ENCODE measurements at regions not wholly inside any gene's neighbourhood (a gene's known extent, or its start where the extent isn't known, plus 50 kb on each side); places are given as distances from the start of the nearest gene placed in this dataset.

- TF ChIP-seq FOXM1 (IDR thresholded peaks at IDR 0.05; ENCODE audit: low read depth) (no peak), USF2 (IDR thresholded peaks at IDR 0.05; ENCODE audit: borderline replicate concordance, low read depth, low read length) (no peak), MEF2A (IDR thresholded peaks at IDR 0.05; ENCODE audit: borderline replicate concordance, low read depth) (no peak), RFX5 (IDR thresholded peaks at IDR 0.05; ENCODE audit: low read length) (no peak), TAF1 (IDR thresholded peaks at IDR 0.05; ENCODE audit: borderline replicate concordance, low read depth, low read length) (no peak), POLR2AphosphoS5 (IDR thresholded peaks at IDR 0.05; ENCODE audit: low read depth, low read length) (no peak), RXRA (IDR thresholded peaks at IDR 0.05; ENCODE audit: borderline replicate concordance, low read depth) (no peak), EZH2phosphoT487 (IDR thresholded peaks at IDR 0.05; ENCODE audit: borderline replicate concordance, low read depth) (no peak), EP300 (IDR thresholded peaks at IDR 0.05; ENCODE audit: borderline replicate concordance in 1 of 2, low read depth in 1 of 2, low read length in 1 of 2) (no peak)
- TF ChIP-seq, protein P1, sequence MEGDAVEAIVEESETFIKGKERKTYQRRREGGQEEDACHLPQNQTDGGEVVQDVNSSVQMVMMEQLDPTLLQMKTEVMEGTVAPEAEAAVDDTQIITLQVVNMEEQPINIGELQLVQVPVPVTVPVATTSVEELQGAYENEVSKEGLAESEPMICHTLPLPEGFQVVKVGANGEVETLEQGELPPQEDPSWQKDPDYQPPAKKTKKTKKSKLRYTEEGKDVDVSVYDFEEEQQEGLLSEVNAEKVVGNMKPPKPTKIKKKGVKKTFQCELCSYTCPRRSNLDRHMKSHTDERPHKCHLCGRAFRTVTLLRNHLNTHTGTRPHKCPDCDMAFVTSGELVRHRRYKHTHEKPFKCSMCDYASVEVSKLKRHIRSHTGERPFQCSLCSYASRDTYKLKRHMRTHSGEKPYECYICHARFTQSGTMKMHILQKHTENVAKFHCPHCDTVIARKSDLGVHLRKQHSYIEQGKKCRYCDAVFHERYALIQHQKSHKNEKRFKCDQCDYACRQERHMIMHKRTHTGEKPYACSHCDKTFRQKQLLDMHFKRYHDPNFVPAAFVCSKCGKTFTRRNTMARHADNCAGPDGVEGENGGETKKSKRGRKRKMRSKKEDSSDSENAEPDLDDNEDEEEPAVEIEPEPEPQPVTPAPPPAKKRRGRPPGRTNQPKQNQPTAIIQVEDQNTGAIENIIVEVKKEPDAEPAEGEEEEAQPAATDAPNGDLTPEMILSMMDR (IDR thresholded peaks at IDR 0.05), result no peak
Measured at GRCh38 chr16:48846277-48846676, 236.3 kb upstream of the N4BP1 start.
